B cell (primary cell): ENCODE measurements at regions not wholly inside any gene's neighbourhood (a gene's known extent, or its start where the extent isn't known, plus 50 kb on each side); places are given as distances from the start of the nearest gene placed in this dataset.

Experiments
- ATAC-seq: fragments of 200-7000 bp; cut with Tn5 transposase; one replicate; pipeline ENCODE4 v1.10.0; 2021; ENCODE audit warnings: low read depth, mild to moderate bottlenecking, moderate number of reproducible peaks, moderate library complexity
- CTCF ChIA-PET: fragments of 350-600 bp; sonication (Branson Sonifier 250); formaldehyde crosslinking; loops from one replicate; lab custom pipeline; 2021; ENCODE audit warnings: antibody characterized with exemption, inconsistent platforms; lab: Charles Lee
- POLR2A ChIA-PET: fragments of 350-600 bp; sonication (Branson Sonifier 250); formaldehyde crosslinking; loops from one replicate; lab custom pipeline; 2021; ENCODE audit warnings: antibody characterized with exemption; lab: Charles Lee
- DNase-seq: peaks from one replicate; pipeline ENCODE4 v3.0.0; 2013
- H2AFZ ChIP-seq: 2 replicates; pipeline ENCODE4 v1.6.1; 2012; ENCODE audit warnings: mild to moderate bottlenecking, low read depth, low read length; ENCODE audit not compliant: insufficient read depth, poor library complexity, severe bottlenecking
- H3K27ac ChIP-seq, 2 donors: 1 replicate in 1 of 2; 2 replicates in 1 of 2; pipeline ENCODE4 v1.5.1; 2012 to 2013; ENCODE audit warnings: low read length in 2 of 2, mild to moderate bottlenecking in 2 of 2, moderate library complexity in 1 of 2
- H3K27me3 ChIP-seq, 4 experiments: fragments of 200-600 bp in 1 of 4; sonication (generic) in 1 of 4; replicated peaks in 1 of 4; 1 replicate in 2 of 4; 2 replicates in 2 of 4; pipeline versions ENCODE4 v1.6.1 to v1.7.0; 2013 to 2016; ENCODE audit warnings: low read length in 3 of 4, mild to moderate bottlenecking in 2 of 4, mixed read lengths in 1 of 4, moderate library complexity in 1 of 4; ENCODE audit not compliant: insufficient read depth in 4 of 4, control insufficient read depth in 3 of 4; ENCODE audit errors: control extremely low read depth in 1 of 4
- H3K36me3 ChIP-seq, 2 experiments: replicated peaks in 1 of 2; 1 replicate in 1 of 2; 2 replicates in 1 of 2; pipeline versions ENCODE4 v1.6.1 to v1.7.1; 2013; ENCODE audit warnings: low read length in 1 of 2; ENCODE audit not compliant: insufficient read depth in 2 of 2, control insufficient read depth in 1 of 2; ENCODE audit errors: control extremely low read depth in 1 of 2, extremely low read depth in 1 of 2
- H3K4me1 ChIP-seq, 2 donors: fragments of 200-600 bp in 1 of 2; sonication (generic) in 1 of 2; 1 replicate in 1 of 2; 2 replicates in 1 of 2; pipeline versions ENCODE4 v1.5.1 to v1.6.1; 2013 to 2017; ENCODE audit warnings: low read length in 2 of 2; ENCODE audit not compliant: control insufficient read depth in 2 of 2, insufficient read depth in 2 of 2
- H3K4me2 ChIP-seq: replicated peaks from 2 replicates; pipeline ENCODE3; 2012; ENCODE audit warnings: mild to moderate bottlenecking, low read depth, low read length; ENCODE audit not compliant: poor library complexity, severe bottlenecking
- H3K4me3 ChIP-seq, 5 experiments: fragments of 200-600 bp in 1 of 5; sonication (generic) in 1 of 5; 1 replicate in 3 of 5; 2 replicates in 2 of 5; pipeline versions ENCODE4 v1.5.1 to v1.7.0; 2011 to 2016; ENCODE audit warnings: low read length in 4 of 5, mild to moderate bottlenecking in 4 of 5, low read depth in 2 of 5, control low read depth in 1 of 5, moderate library complexity in 1 of 5; ENCODE audit not compliant: insufficient read depth in 1 of 5; ENCODE audit errors: control extremely low read depth in 1 of 5, extremely low read depth in 1 of 5
- H3K79me2 ChIP-seq: fragments of 200-600 bp; sonication (generic); one replicate; pipeline ENCODE4 v1.6.0; 2016; ENCODE audit warnings: low read length; ENCODE audit not compliant: control insufficient read depth, insufficient read depth
- H3K9ac ChIP-seq: fragments of 200-600 bp; sonication (generic); 2 replicates; pipeline ENCODE4 v1.6.1; 2017; ENCODE audit warnings: mild to moderate bottlenecking, low read length, moderate library complexity
- H3K9me3 ChIP-seq, 3 donors: one replicate each; pipeline versions ENCODE4 v1.6.1 to v1.7.1; 2013; ENCODE audit warnings: low read length in 2 of 3; ENCODE audit not compliant: control insufficient read depth in 2 of 3, insufficient read depth in 1 of 3; ENCODE audit errors: control extremely low read depth in 1 of 3
- H4K20me1 ChIP-seq: 2 replicates; pipeline ENCODE4 v1.6.0; 2012; ENCODE audit warnings: mild to moderate bottlenecking, low read length; ENCODE audit not compliant: insufficient read depth, control insufficient read depth, poor library complexity, severe bottlenecking
- H3K27ac Mint-ChIP-seq: one replicate; pipeline ENCODE4 v1.8.0; 2021; ENCODE audit warnings: mixed read lengths
- H3K27me3 Mint-ChIP-seq: one replicate; pipeline ENCODE4 v1.8.0; 2021; ENCODE audit warnings: mixed read lengths
- H3K4me1 Mint-ChIP-seq: one replicate; pipeline ENCODE4 v1.8.0; 2021; ENCODE audit warnings: mixed read lengths
- H3K4me3 Mint-ChIP-seq: one replicate; pipeline ENCODE4 v1.8.0; 2021; ENCODE audit warnings: mixed read lengths
- H3K9me3 Mint-ChIP-seq: one replicate; pipeline ENCODE4 v1.8.0; 2022; ENCODE audit warnings: mixed read lengths; ENCODE audit not compliant: insufficient read depth
- CTCF ChIP-seq: fragments of 200-600 bp; IDR thresholded peaks from one replicate; pipeline ENCODE4 v1.8.0; 2022; ENCODE audit warnings: antibody characterized with exemption, mild to moderate bottlenecking
- EZH2 ChIP-seq: IDR thresholded peaks from 2 replicates; pipeline ENCODE4 v1.6.1; 2012; ENCODE audit warnings: borderline replicate concordance, low read depth, mild to moderate bottlenecking, moderate library complexity, low read length; ENCODE audit not compliant: insufficient read depth, poor library complexity, severe bottlenecking
- WGBS: methylation state at CpG from one replicate; pipeline ENCODE4 v1.1.5; 2013; ENCODE audit warnings: missing lambda C conversion rate; ENCODE audit not compliant: insufficient coverage; 5-methylcytosine and 5-hydroxymethylcytosine counted together
- intact Hi-C: fragments of 100-400 bp; cut with micrococcal nuclease; formaldehyde crosslinking; loops from one replicate; pipeline ENCODE4 v1.10.0; 2022

GRCh38 chr2:181185948-181186347 is 205.5 kb downstream of the UBE2E3 start:
- ATAC-seq (no peak), DNase-seq (no peak)
- peaks cover 22% of the 10 kb centered on the region for H3K4me1 Mint-ChIP-seq
- H3K27ac ChIP-seq, result no peak overlapping the region
- no peaks in the 10 kb centered on the region for H3K9me3 Mint-ChIP-seq
- no peaks in the 10 kb centered on the region for H3K27me3 ChIP-seq
- H3K4me1 ChIP-seq, result peaks cover 13 to 16% of the 10 kb centered on the region in 2 donors
- no peak overlapping the region for H2AFZ ChIP-seq
- H4K20me1 ChIP-seq, result no peaks in the 10 kb centered on the region
- H3K4me3 ChIP-seq, result no peak overlapping the region
- intact Hi-C loops, result loop anchor here (2.0 kb wide), 1 partner anchor 271 kb away; the partner anchor contains the start of gene ITGA4
- H3K79me2 ChIP-seq, result no peaks in the 10 kb centered on the region
- TF ChIP-seq EZH2 (no peak), CTCF (no peak)
- H3K27me3 Mint-ChIP-seq, result no peaks in the 10 kb centered on the region
- H3K9me3 ChIP-seq, result no peaks in the 10 kb centered on the region
- H3K4me3 Mint-ChIP-seq, result no peak overlapping the region
- no peak overlapping the region for H3K27ac Mint-ChIP-seq
- no peak overlapping the region for H3K9ac ChIP-seq
- ChIA-PET CTCF (interaction anchor here (1.0 to 1.3 kb wide), 2 partner anchors 118 to 135 kb away, joined by 3 read pairs; no protein-coding TSS in a partner anchor), POLR2A (no interaction called here)
- H3K36me3 ChIP-seq, result no peaks in the 10 kb centered on the region
- H3K4me2 ChIP-seq, result no peak overlapping the region
- WGBS, result 100% methylated on average over 1 of the region's 4 CpGs

GRCh38 chr2:181188605-181189004 is 208.2 kb downstream of the UBE2E3 start:
- ChIA-PET CTCF (no interaction called here), POLR2A (no interaction called here)
- H3K9me3 Mint-ChIP-seq, result no peaks in the 10 kb centered on the region
- no peak overlapping the region for H3K27ac ChIP-seq
- TF ChIP-seq EZH2 (no peak), CTCF (no peak)
- H3K9me3 ChIP-seq, result no peaks in the 10 kb centered on the region
- intact Hi-C loops, result no loop called here
- no peaks in the 10 kb centered on the region for H3K36me3 ChIP-seq
- DNase-seq (no peak), ATAC-seq (no peak)
- H3K4me1 ChIP-seq, result peaks cover 11 to 15% of the 10 kb centered on the region in 2 donors
- H3K79me2 ChIP-seq, result no peaks in the 10 kb centered on the region
- H3K27ac Mint-ChIP-seq, result no peak overlapping the region
- 100% methylated on average over 1 of the region's 4 CpGs for WGBS
- H3K27me3 Mint-ChIP-seq, result no peaks in the 10 kb centered on the region
- no peak overlapping the region for H3K4me2 ChIP-seq
- no peaks in the 10 kb centered on the region for H3K27me3 ChIP-seq
- H3K9ac ChIP-seq, result no peak overlapping the region
- H3K4me3 ChIP-seq, result no peak overlapping the region
- no peak overlapping the region for H2AFZ ChIP-seq
- H4K20me1 ChIP-seq, result no peaks in the 10 kb centered on the region
- H3K4me1 Mint-ChIP-seq, result peaks cover 21% of the 10 kb centered on the region
- no peak overlapping the region for H3K4me3 Mint-ChIP-seq
